GM12891 (cell line): ENCODE measurements at regions not wholly inside any gene's neighbourhood (a gene's known extent, or its start where the extent isn't known, plus 50 kb on each side); places are given as distances from the start of the nearest gene placed in this dataset.
"Not testable (repeated sequence)": the region's sequence is repeated elsewhere in the genome, so short reads cannot be mapped to it uniquely, and the experiment has no call there.

Experiments
- PAX5 ChIP-seq: IDR thresholded peaks from 2 replicates; pipeline ENCODE4 v1.6.1; 2011; ENCODE audit warnings: low read length, moderate library complexity, mild to moderate bottlenecking; ENCODE audit not compliant: insufficient read depth, severe bottlenecking
- POLR2A ChIP-seq: IDR thresholded peaks from 2 replicates; pipeline ENCODE4 v1.6.1; 2011; ENCODE audit warnings: low read depth, low read length, control low read depth
- POLR2AphosphoS5 ChIP-seq: IDR thresholded peaks from 2 replicates; pipeline ENCODE4 v1.6.1; 2011; ENCODE audit warnings: low read depth, low read length, control low read depth
- SPI1 ChIP-seq: IDR thresholded peaks from 2 replicates; pipeline ENCODE4 v1.6.1; 2011; ENCODE audit warnings: low read depth, low read length, control low read depth
- TAF1 ChIP-seq: IDR thresholded peaks from 2 replicates; pipeline ENCODE4 v1.6.1; 2011; ENCODE audit warnings: low read depth, low read length, control low read depth

DNA sequence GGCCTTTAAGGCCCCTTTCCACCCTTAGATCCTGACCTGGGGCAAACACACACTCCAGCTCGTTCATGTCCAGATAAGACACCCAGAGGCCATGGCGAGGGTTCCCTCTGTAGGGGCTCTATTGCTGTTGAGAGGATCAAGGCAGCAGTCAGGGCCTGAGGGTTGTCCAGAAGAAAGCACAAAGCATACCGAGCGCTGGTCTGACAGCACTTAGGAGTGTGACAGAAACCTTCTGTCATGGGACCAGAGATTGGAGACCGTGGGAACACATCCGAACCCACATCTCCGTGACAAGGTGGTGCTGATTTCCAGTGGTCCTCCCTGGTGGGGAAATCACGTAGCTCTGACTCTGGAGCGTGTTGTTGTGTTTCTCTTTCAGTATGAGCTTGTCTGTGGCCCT is 69.8 kb upstream of the ALDH3B2 start:
- TF ChIP-seq POLR2A, SPI1, POLR2AphosphoS5, TAF1, PAX5: not testable (repeated sequence)
